Astrocyte of the cerebellum (primary cell): ENCODE measurements at regions not wholly inside any gene's neighbourhood (a gene's known extent, or its start where the extent isn't known, plus 50 kb on each side); places are given as distances from the start of the nearest gene placed in this dataset.
A peak's percentile ranks its signal among the peaks of the same experiment; 100 is the strongest.

Experiments
- DNase-seq: peaks from one replicate; pipeline ENCODE4 v3.0.0-alpha.2; 2011; ENCODE audit warnings: low read depth
- H3K4me3 ChIP-seq: 2 replicates; pipeline ENCODE4 v1.5.1; 2011; ENCODE audit warnings: mild to moderate bottlenecking, low read depth, low read length, moderate library complexity
- CTCF ChIP-seq: IDR thresholded peaks from 2 replicates; pipeline ENCODE4 v1.5.1; 2012; ENCODE audit warnings: low read length, low read depth, moderate library complexity, mild to moderate bottlenecking; ENCODE audit errors: missing control alignments
- in situ Hi-C: cut with HindIII; loops from 2 replicates; pipeline ENCODE4 v1.10.0; 2017; ENCODE audit warnings: low sequenced_read_pairs

GRCh38 chr9:26310294-26310693, 582.3 kb downstream of the CAAP1 start:
- no peak for TF ChIP-seq CTCF
- in situ Hi-C loops: no loop called here
- DNase-seq: no peak
- no peak overlapping the region for H3K4me3 ChIP-seq

GRCh38 chr9:26308328-26308727, 584.3 kb downstream of the CAAP1 start:
- no peak overlapping the region for H3K4me3 ChIP-seq
- no peak for DNase-seq
- no peak for TF ChIP-seq CTCF
- in situ Hi-C loops: no loop called here

- no peak overlapping the region for H3K4me3 ChIP-seq
- in situ Hi-C loops: no loop called here
- no peak for TF ChIP-seq CTCF
- DNase-seq: no peak
These were observed 590.9 kb downstream of the CAAP1 start for GRCh38 chr9:26301659-26302058.

- TF ChIP-seq CTCF: no peak
- in situ Hi-C loops: no loop called here
- H3K4me3 ChIP-seq: no peak overlapping the region
- DNase-seq: no peak
These were observed 591.6 kb downstream of the CAAP1 start for GRCh38 chr9:26301046-26301445.

GRCh38 chr9:26296910-26297572, 595.6 kb downstream of the CAAP1 start:
- peak; percentile 12 for DNase-seq
- in situ Hi-C loops: no loop called here
- no peak overlapping the region for H3K4me3 ChIP-seq
- no peak for TF ChIP-seq CTCF

- in situ Hi-C loops: no loop called here
- no peak overlapping the region for H3K4me3 ChIP-seq
- DNase-seq: peak; percentile 38
- no peak for TF ChIP-seq CTCF
These were observed 599.7 kb downstream of the CAAP1 start for GRCh38 chr9:26292943-26293342.
